ENCODE measurements at regions not wholly inside any gene's neighbourhood (a gene's known extent, or its start where the extent isn't known, plus 50 kb on each side); places are given as distances from the start of the nearest gene placed in this dataset.
"Not testable (repeated sequence)": the region's sequence is repeated elsewhere in the genome, so short reads cannot be mapped to it uniquely, and the experiment has no call there.

DNA sequence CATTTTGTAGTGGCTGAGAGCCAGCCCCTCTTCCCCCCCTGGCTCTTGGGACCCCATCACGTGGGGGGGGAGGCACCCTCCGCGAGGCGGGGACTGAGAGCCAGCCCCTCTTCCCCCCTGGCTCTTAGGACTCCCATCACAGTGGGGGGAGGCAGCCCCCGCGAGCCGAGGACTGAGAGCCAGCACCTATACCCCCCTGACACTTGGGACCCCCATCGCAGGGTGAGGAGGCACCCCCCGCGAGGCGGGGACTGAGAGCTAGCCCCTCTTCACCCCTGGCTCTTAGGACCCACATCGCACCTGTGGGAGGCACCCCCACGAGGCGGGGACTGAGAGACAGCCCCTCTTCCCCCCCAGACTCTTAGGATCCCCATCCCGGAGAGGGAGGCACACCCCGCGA, 2426.5 kb upstream of the PCDH20 start:
- intact Hi-C loops (cut with DNase I) = no loop called here
- no peak overlapping the region for H3K4me3 ChIP-seq
- no peak for DNase-seq
- H3K4me1 ChIP-seq = no peaks in the 10 kb centered on the region
- TF ChIP-seq, protein P1, sequence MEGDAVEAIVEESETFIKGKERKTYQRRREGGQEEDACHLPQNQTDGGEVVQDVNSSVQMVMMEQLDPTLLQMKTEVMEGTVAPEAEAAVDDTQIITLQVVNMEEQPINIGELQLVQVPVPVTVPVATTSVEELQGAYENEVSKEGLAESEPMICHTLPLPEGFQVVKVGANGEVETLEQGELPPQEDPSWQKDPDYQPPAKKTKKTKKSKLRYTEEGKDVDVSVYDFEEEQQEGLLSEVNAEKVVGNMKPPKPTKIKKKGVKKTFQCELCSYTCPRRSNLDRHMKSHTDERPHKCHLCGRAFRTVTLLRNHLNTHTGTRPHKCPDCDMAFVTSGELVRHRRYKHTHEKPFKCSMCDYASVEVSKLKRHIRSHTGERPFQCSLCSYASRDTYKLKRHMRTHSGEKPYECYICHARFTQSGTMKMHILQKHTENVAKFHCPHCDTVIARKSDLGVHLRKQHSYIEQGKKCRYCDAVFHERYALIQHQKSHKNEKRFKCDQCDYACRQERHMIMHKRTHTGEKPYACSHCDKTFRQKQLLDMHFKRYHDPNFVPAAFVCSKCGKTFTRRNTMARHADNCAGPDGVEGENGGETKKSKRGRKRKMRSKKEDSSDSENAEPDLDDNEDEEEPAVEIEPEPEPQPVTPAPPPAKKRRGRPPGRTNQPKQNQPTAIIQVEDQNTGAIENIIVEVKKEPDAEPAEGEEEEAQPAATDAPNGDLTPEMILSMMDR (IDR thresholded peaks at IDR 0.05) = no peak
- no peak overlapping the region for H3K27ac ChIP-seq
- no peaks in the 10 kb centered on the region for H3K36me3 ChIP-seq
- peaks cover 4% of the 10 kb centered on the region for H3K9me3 ChIP-seq
- no peaks in the 10 kb centered on the region for H3K27me3 ChIP-seq
- H3K9ac ChIP-seq (ENCODE audit: low read depth in 2 of 2, low read length in 2 of 2) = no peak overlapping the region

- H3K9ac ChIP-seq (ENCODE audit: low read depth in 2 of 2, low read length in 2 of 2) = no peak overlapping the region
- TF ChIP-seq, protein P1 (IDR thresholded peaks at IDR 0.05) = no peak
- no peak for DNase-seq
- H3K27ac ChIP-seq = no peak overlapping the region
- no peaks in the 10 kb centered on the region for H3K4me1 ChIP-seq
- intact Hi-C loops (cut with DNase I) = no loop called here
- H3K9me3 ChIP-seq = peaks cover 4% of the 10 kb centered on the region
- H3K27me3 ChIP-seq = no peaks in the 10 kb centered on the region
- H3K4me3 ChIP-seq = no peak overlapping the region
- no peaks in the 10 kb centered on the region for H3K36me3 ChIP-seq
These were observed 2425.1 kb upstream of the PCDH20 start for GRCh38 chr13:63840551-63841421.

- intact Hi-C loops (cut with DNase I) = no loop called here
- Histone ChIP-seq H3K4me3 (no peak overlapping the region), H3K27ac (no peak overlapping the region), H3K36me3 (no peaks in the 10 kb centered on the region), H3K4me1 (no peaks in the 10 kb centered on the region), H3K9me3 (peaks cover 4% of the 10 kb centered on the region), H3K9ac (ENCODE audit: low read depth in 2 of 2, low read length in 2 of 2) (no peak overlapping the region), H3K27me3 (no peaks in the 10 kb centered on the region)
- DNase-seq = no peak
- TF ChIP-seq, protein P1 (IDR thresholded peaks at IDR 0.05) = no peak
These were observed 2422.9 kb upstream of the PCDH20 start for GRCh38 chr13:63838366-63839110.

- H3K36me3 ChIP-seq; H3K4me1 ChIP-seq; DNase-seq; H3K9ac ChIP-seq (ENCODE audit: low read depth in 2 of 2, low read length in 2 of 2); H3K9me3 ChIP-seq; H3K4me3 ChIP-seq; H3K27ac ChIP-seq; H3K27me3 ChIP-seq; intact Hi-C loops (cut with DNase I): not testable (repeated sequence)
These were observed 2422.1 kb upstream of the PCDH20 start for GRCh38 chr13:63837701-63838100.

GRCh38 chr13:63829609-63830008, 2414.0 kb upstream of the PCDH20 start:
- H3K9me3 ChIP-seq; H3K27ac ChIP-seq; H3K9ac ChIP-seq (ENCODE audit: low read depth in 2 of 2, low read length in 2 of 2); H3K4me3 ChIP-seq; H3K4me1 ChIP-seq; DNase-seq; H3K27me3 ChIP-seq; H3K36me3 ChIP-seq; intact Hi-C loops (cut with DNase I): not testable (repeated sequence)

DNA sequence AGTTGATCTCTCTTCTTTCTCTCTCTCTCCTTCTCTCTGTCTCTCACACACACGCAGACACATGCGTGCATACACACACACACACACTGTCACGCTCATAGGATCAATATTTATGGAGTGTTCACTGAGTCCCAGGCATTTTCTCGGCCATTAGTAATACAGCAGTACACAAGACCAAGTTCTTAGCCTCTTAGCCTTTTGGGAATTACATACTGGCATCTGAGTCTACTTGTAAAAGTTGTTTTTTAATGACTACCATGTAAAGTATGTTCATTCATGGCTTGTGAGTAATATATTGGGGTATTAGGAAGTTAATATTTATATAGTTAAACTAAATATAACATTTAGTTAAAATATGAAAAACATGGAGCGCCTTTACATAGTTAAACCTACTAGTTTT, 2406.1 kb upstream of the PCDH20 start:
- H3K4me1 ChIP-seq; H3K27ac ChIP-seq; H3K4me3 ChIP-seq; H3K9me3 ChIP-seq; H3K36me3 ChIP-seq; DNase-seq; intact Hi-C loops (cut with DNase I); H3K27me3 ChIP-seq; H3K9ac ChIP-seq (ENCODE audit: low read depth in 2 of 2, low read length in 2 of 2): not testable (repeated sequence)

DNA sequence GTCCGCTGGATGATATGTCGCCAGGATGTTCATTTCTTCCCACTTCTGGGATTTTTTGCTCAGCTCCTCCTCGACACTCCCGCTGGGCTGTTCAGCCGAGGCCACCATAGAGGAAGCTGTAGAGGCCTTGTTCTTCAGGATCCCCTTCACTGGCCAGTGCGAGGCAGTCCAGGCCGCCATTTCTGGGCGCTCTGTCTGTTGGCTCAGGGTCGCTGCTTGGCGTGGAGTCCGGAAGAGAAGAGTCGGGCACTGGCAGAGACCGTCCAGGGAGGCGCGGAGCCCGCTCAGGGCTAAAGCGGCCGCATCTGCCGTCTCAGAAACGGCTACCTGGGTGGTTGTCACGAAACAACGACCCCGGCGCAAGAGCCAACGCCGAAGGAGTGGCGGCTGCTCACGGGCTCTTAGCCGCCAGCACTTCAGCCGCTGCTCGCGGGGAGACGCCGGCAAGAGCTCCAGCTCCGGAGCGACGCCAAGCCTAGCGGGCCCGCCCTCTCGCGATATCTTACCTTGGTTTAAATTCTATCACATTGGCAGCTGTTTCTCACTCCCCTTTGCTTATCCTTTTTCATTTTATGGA, 2395.9 kb upstream of the PCDH20 start:
- intact Hi-C loops (cut with DNase I); H3K4me1 ChIP-seq; H3K27ac ChIP-seq; H3K9ac ChIP-seq (ENCODE audit: low read depth in 2 of 2, low read length in 2 of 2); H3K27me3 ChIP-seq; H3K4me3 ChIP-seq; H3K9me3 ChIP-seq; DNase-seq; H3K36me3 ChIP-seq: not testable (repeated sequence)

DNA sequence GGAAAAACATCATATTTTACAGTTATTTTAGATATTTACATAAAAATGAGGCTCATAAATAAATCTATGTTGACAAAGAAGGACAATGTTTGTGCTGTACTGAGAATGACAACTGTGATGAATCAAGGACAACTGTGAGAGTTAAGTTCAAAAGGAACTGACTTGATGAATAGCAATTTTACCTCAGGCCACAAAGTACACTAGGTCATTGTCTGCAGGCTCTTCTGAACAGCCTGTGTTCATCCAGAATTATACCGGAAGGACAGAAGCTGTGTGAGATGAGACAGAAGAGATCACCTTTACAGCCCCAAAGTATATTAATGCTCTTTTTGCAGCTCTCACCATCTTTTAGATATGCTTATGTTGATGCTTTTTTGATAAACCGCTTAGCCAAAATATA, 2375.5 kb upstream of the PCDH20 start:
- H3K27ac ChIP-seq; intact Hi-C loops (cut with DNase I); H3K36me3 ChIP-seq; H3K4me1 ChIP-seq; DNase-seq; H3K9me3 ChIP-seq; H3K4me3 ChIP-seq; H3K27me3 ChIP-seq; H3K9ac ChIP-seq (ENCODE audit: low read depth in 2 of 2, low read length in 2 of 2): not testable (repeated sequence)

Measured in colonic mucosa (tissue), 4 donors.